ENCODE measurements at regions not wholly inside any gene's neighbourhood (a gene's known extent, or its start where the extent isn't known, plus 50 kb on each side); places are given as distances from the start of the nearest gene placed in this dataset.
"Not testable (repeated sequence)": the region's sequence is repeated elsewhere in the genome, so short reads cannot be mapped to it uniquely, and the experiment has no call there.

GRCh38 chr1:200496937-200497336 lies 87.1 kb upstream of the ZNF281 start:
- Histone ChIP-seq H3K4me3 (ENCODE audit: low read length) (no peak overlapping the region), H3K9me3 (ENCODE audit: insufficient read depth, low read depth, low read length) (no peaks in the 10 kb centered on the region; the same call in 1 of the 2 replicates), H3K27me3 (ENCODE audit: insufficient read depth, low read length) (no peaks in the 10 kb centered on the region), H3K36me3 (ENCODE audit: insufficient read depth, low read length) (no peaks in the 10 kb centered on the region), H3K9ac (ENCODE audit: low read depth, low read length) (no peak overlapping the region), H3K4me1 (ENCODE audit: insufficient read depth, low read length) (no peaks in the 10 kb centered on the region), H3K27ac (ENCODE audit: low read depth, low read length) (no peak overlapping the region)
- 96% methylated on average over 2 of the region's 2 CpGs for WGBS

GRCh38 chr1:200495901-200496300 lies 86.1 kb upstream of the ZNF281 start:
- WGBS = 96% methylated on average over 1 of the region's 1 CpG
- Histone ChIP-seq H3K4me3 (ENCODE audit: low read length) (no peak overlapping the region), H3K9me3 (ENCODE audit: insufficient read depth, low read depth, low read length) (no peaks in the 10 kb centered on the region; the same call in 1 of the 2 replicates), H3K27me3 (ENCODE audit: insufficient read depth, low read length) (no peaks in the 10 kb centered on the region), H3K4me1 (ENCODE audit: insufficient read depth, low read length) (no peaks in the 10 kb centered on the region), H3K9ac (ENCODE audit: low read depth, low read length) (no peak overlapping the region), H3K27ac (ENCODE audit: low read depth, low read length) (no peak overlapping the region), H3K36me3 (ENCODE audit: insufficient read depth, low read length) (no peaks in the 10 kb centered on the region)

GRCh38 chr1:200493344-200493743 lies 83.5 kb upstream of the ZNF281 start:
- Histone ChIP-seq H3K36me3 (ENCODE audit: insufficient read depth, low read length) (no peaks in the 10 kb centered on the region), H3K27ac (ENCODE audit: low read depth, low read length) (no peak overlapping the region), H3K9me3 (ENCODE audit: insufficient read depth, low read depth, low read length) (no peaks in the 10 kb centered on the region), H3K4me3 (ENCODE audit: low read length) (no peak overlapping the region), H3K9ac (ENCODE audit: low read depth, low read length) (no peak overlapping the region), H3K27me3 (ENCODE audit: insufficient read depth, low read length) (no peaks in the 10 kb centered on the region), H3K4me1 (ENCODE audit: insufficient read depth, low read length) (no peaks in the 10 kb centered on the region)
- 82% methylated on average over 4 of the region's 4 CpGs for WGBS

GRCh38 chr1:200491103-200491502 lies 81.3 kb upstream of the ZNF281 start:
- Histone ChIP-seq H3K27me3 (ENCODE audit: insufficient read depth, low read length) (no peaks in the 10 kb centered on the region), H3K4me1 (ENCODE audit: insufficient read depth, low read length) (no peaks in the 10 kb centered on the region), H3K36me3 (ENCODE audit: insufficient read depth, low read length) (no peaks in the 10 kb centered on the region), H3K9me3 (ENCODE audit: insufficient read depth, low read depth, low read length) (no peaks in the 10 kb centered on the region), H3K9ac (ENCODE audit: low read depth, low read length) (no peak overlapping the region), H3K27ac (ENCODE audit: low read depth, low read length) (no peak overlapping the region), H3K4me3 (ENCODE audit: low read length) (no peak overlapping the region)
- WGBS = 76% methylated on average over 1 of the region's 2 CpGs

GRCh38 chr1:200490183-200490582 lies 80.3 kb upstream of the ZNF281 start:
- Histone ChIP-seq H3K36me3 (ENCODE audit: insufficient read depth, low read length) (no peaks in the 10 kb centered on the region), H3K4me1 (ENCODE audit: insufficient read depth, low read length) (no peaks in the 10 kb centered on the region), H3K9ac (ENCODE audit: low read depth, low read length) (no peak overlapping the region), H3K27ac (ENCODE audit: low read depth, low read length) (no peak overlapping the region), H3K27me3 (ENCODE audit: insufficient read depth, low read length) (no peaks in the 10 kb centered on the region), H3K4me3 (ENCODE audit: low read length) (no peak overlapping the region), H3K9me3 (ENCODE audit: insufficient read depth, low read depth, low read length) (no peaks in the 10 kb centered on the region)
- whole genome bisulfite sequencing = 95% methylated on average over 1 of the region's 1 CpG

GRCh38 chr1:200488375-200489165 lies 78.7 kb upstream of the ZNF281 start:
- WGBS = 31% methylated on average over 15 of the region's 15 CpGs
- Histone ChIP-seq H3K27me3 (ENCODE audit: insufficient read depth, low read length) (no peaks in the 10 kb centered on the region), H3K27ac (ENCODE audit: low read depth, low read length) (no peak overlapping the region), H3K36me3 (ENCODE audit: insufficient read depth, low read length) (no peaks in the 10 kb centered on the region), H3K4me1 (ENCODE audit: insufficient read depth, low read length) (peaks cover 6% of the 10 kb centered on the region), H3K9ac (ENCODE audit: low read depth, low read length) (peak overlapping the region; percentile 21), H3K4me3 (ENCODE audit: low read length) (peak overlapping the region; percentile 41), H3K9me3 (ENCODE audit: insufficient read depth, low read depth, low read length) (no peaks in the 10 kb centered on the region)

GRCh38 chr1:200487650-200488049 lies 77.8 kb upstream of the ZNF281 start:
- no peak overlapping the region for H3K27ac ChIP-seq (ENCODE audit: low read depth, low read length)
- no peaks in the 10 kb centered on the region for H3K9me3 ChIP-seq (ENCODE audit: insufficient read depth, low read depth, low read length)
- peaks cover 12% of the 10 kb centered on the region for H3K4me1 ChIP-seq (ENCODE audit: insufficient read depth, low read length)
- no peak overlapping the region for H3K9ac ChIP-seq (ENCODE audit: low read depth, low read length)
- no peaks in the 10 kb centered on the region for H3K36me3 ChIP-seq (ENCODE audit: insufficient read depth, low read length)
- no peak overlapping the region for H3K4me3 ChIP-seq (ENCODE audit: low read length)
- no peaks in the 10 kb centered on the region for H3K27me3 ChIP-seq (ENCODE audit: insufficient read depth, low read length)
- WGBS = 94% methylated on average over 3 of the region's 6 CpGs

GRCh38 chr1:200486634-200487033 lies 76.8 kb upstream of the ZNF281 start:
- Histone ChIP-seq H3K4me1 (ENCODE audit: insufficient read depth, low read length) (peaks cover 12% of the 10 kb centered on the region), H3K27ac (ENCODE audit: low read depth, low read length) (no peak overlapping the region), H3K9me3 (ENCODE audit: insufficient read depth, low read depth, low read length) (no peaks in the 10 kb centered on the region), H3K4me3 (ENCODE audit: low read length) (no peak overlapping the region), H3K9ac (ENCODE audit: low read depth, low read length) (no peak overlapping the region), H3K36me3 (ENCODE audit: insufficient read depth, low read length) (no peaks in the 10 kb centered on the region), H3K27me3 (ENCODE audit: insufficient read depth, low read length) (no peaks in the 10 kb centered on the region)
- WGBS = 90% methylated on average over 3 of the region's 3 CpGs

GRCh38 chr1:200484438-200484946 lies 74.7 kb upstream of the ZNF281 start:
- not testable (repeated sequence) for H3K27ac ChIP-seq (ENCODE audit: low read depth, low read length); H3K36me3 ChIP-seq (ENCODE audit: insufficient read depth, low read length); H3K27me3 ChIP-seq (ENCODE audit: insufficient read depth, low read length); H3K9ac ChIP-seq (ENCODE audit: low read depth, low read length); H3K4me3 ChIP-seq (ENCODE audit: low read length); H3K9me3 ChIP-seq (ENCODE audit: insufficient read depth, low read depth, low read length)
- 94% methylated on average over 6 of the region's 7 CpGs for WGBS
- H3K4me1 ChIP-seq (ENCODE audit: insufficient read depth, low read length) = peaks cover 12% of the 10 kb centered on the region

GRCh38 chr1:200483491-200484143 lies 73.8 kb upstream of the ZNF281 start:
- WGBS = 38% methylated on average over 5 of the region's 5 CpGs
- Histone ChIP-seq H3K9ac (ENCODE audit: low read depth, low read length) (no peak overlapping the region), H3K36me3 (ENCODE audit: insufficient read depth, low read length) (no peaks in the 10 kb centered on the region), H3K4me1 (ENCODE audit: insufficient read depth, low read length) (peaks cover 12% of the 10 kb centered on the region), H3K27ac (ENCODE audit: low read depth, low read length) (peak overlapping the region; percentile 35; the same call in 1 of the 2 replicates), H3K9me3 (ENCODE audit: insufficient read depth, low read depth, low read length) (no peaks in the 10 kb centered on the region), H3K27me3 (ENCODE audit: insufficient read depth, low read length) (no peaks in the 10 kb centered on the region), H3K4me3 (ENCODE audit: low read length) (no peak overlapping the region)

GRCh38 chr1:200480964-200481363 lies 71.1 kb upstream of the ZNF281 start:
- Histone ChIP-seq H3K4me3 (ENCODE audit: low read length) (no peak overlapping the region), H3K9me3 (ENCODE audit: insufficient read depth, low read depth, low read length) (no peaks in the 10 kb centered on the region), H3K4me1 (ENCODE audit: insufficient read depth, low read length) (peaks cover 12% of the 10 kb centered on the region), H3K27ac (ENCODE audit: low read depth, low read length) (no peak overlapping the region), H3K36me3 (ENCODE audit: insufficient read depth, low read length) (peaks cover under 1% of the 10 kb centered on the region; the same call in 1 of the 2 replicates), H3K27me3 (ENCODE audit: insufficient read depth, low read length) (no peaks in the 10 kb centered on the region), H3K9ac (ENCODE audit: low read depth, low read length) (no peak overlapping the region)
- 92% methylated on average over 7 of the region's 7 CpGs for WGBS

Measured in HUES64 (cell line).